ENCODE measurements at regions not wholly inside any gene's neighbourhood (a gene's known extent, or its start where the extent isn't known, plus 50 kb on each side); places are given as distances from the start of the nearest gene placed in this dataset.

DNA sequence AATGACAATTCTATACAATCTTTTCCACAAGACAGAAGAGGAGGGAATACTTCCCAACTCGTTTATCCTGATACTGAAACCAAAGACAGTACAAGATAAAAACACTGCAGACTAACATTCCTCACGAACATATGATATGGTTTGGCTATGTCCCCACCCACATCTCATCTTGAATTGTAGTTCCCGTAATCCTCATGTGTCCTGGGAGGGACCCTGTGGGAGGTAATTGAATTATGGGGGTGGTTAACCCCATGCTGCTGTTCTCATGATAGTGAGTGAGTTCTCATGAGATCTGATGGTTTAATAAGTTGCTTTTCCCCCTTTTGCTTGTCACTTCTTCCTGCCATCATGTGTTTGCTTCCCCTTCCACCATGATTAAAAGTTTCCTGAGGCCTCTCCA, 83.9 kb upstream of the PROK2 start:
- TF ChIP-seq MYC (IDR thresholded peaks at IDR 0.05; ENCODE audit: low read depth, low read length) (no peak), FOS (IDR thresholded peaks at IDR 0.05; ENCODE audit: borderline replicate concordance, insufficient read depth, low read length) (no peak), POLR2A (IDR thresholded peaks at IDR 0.05; ENCODE audit: low read depth, low read length) (no peak)

All from endothelial cell of umbilical vein (primary cell).